Transverse colon (tissue), 4 donors: ENCODE measurements at regions not wholly inside any gene's neighbourhood (a gene's known extent, or its start where the extent isn't known, plus 50 kb on each side); places are given as distances from the start of the nearest gene placed in this dataset.

Experiments used
- DNase-seq: peaks from one replicate; pipeline ENCODE4 v3.0.0-alpha.2; 2019
- H3K27ac ChIP-seq, 4 donors: fragments of 200-600 bp; sonication (generic); 2 replicates each; pipeline ENCODE4 v1.5.1; 2016 to 2018; ENCODE audit warnings: inconsistent platforms in 4 of 4
- H3K27me3 ChIP-seq: fragments of 200-600 bp; sonication (generic); 2 replicates; pipeline ENCODE4 v1.5.1; 2017; ENCODE audit warnings: inconsistent platforms
- H3K36me3 ChIP-seq, 4 donors: fragments of 200-600 bp; sonication (generic); 2 replicates each; pipeline ENCODE4 v1.5.1; 2017 to 2019; ENCODE audit warnings: inconsistent platforms in 4 of 4
- H3K4me1 ChIP-seq, 4 donors: fragments of 200-600 bp; sonication (generic); 2 replicates each; pipeline ENCODE4 v1.5.1; 2017 to 2020; ENCODE audit warnings: inconsistent platforms in 4 of 4
- H3K4me3 ChIP-seq, 4 donors: fragments of 200-600 bp; sonication (generic); 1 replicate in 1 of 4; 2 replicates in 3 of 4; pipeline versions ENCODE4 v1.5.1 to v1.6.1; 2017 to 2019; ENCODE audit warnings: inconsistent platforms in 4 of 4
- H3K9me3 ChIP-seq, 2 donors: fragments of 200-600 bp; sonication (generic); 2 replicates each; pipeline ENCODE4 v1.5.1; 2017 to 2019; ENCODE audit warnings: inconsistent platforms in 2 of 2
- EP300 ChIP-seq: sonication (generic); formaldehyde crosslinking; IDR thresholded peaks from one replicate; pipeline ENCODE4 v1.6.1; 2017; ENCODE audit warnings: antibody characterized with exemption, low read depth
- POLR2A ChIP-seq: fragments of 450-650 bp; IDR thresholded peaks from one replicate; pipeline ENCODE4 v1.6.1; 2016; ENCODE audit warnings: antibody characterized with exemption, mild to moderate bottlenecking, moderate library complexity
- POLR2AphosphoS5 ChIP-seq, 3 donors: sonication (generic); formaldehyde crosslinking; IDR thresholded peaks; one replicate each; pipeline ENCODE4 v1.6.1; 2016; ENCODE audit warnings: antibody characterized with exemption in 3 of 3
- WGBS, 2 donors: methylation state at CpG; one replicate each; pipeline ENCODE4 v1.1.5; 2018; ENCODE audit warnings: low coverage in 1 of 2; 5-methylcytosine and 5-hydroxymethylcytosine counted together
- in situ Hi-C, 4 donors: fragments of 200-750 bp; cut with MboI; loops; one replicate each; pipeline versions ENCODE4 v1.15.0 to v1.15.1; 2017; ENCODE audit warnings: low sequenced_read_pairs in 3 of 4, low pct_ligation_motif_present in 1 of 4, low pct_unique_long_range_greater_than_20kb in 1 of 4
- intact Hi-C: fragments of 100-400 bp; cut with DNase I; formaldehyde crosslinking; loops from one replicate; pipeline ENCODE4 v1.15.1; 2023; ENCODE audit warnings: low total_unique reads
- TF ChIP-seq, protein P1 (sequence below), 5 experiments: fragments of 200-600 bp in 3 of 5; fragments of 450-650 bp in 2 of 5; sonication (generic) in 3 of 5; IDR thresholded peaks; 1 replicate in 2 of 5; 2 replicates in 3 of 5; pipeline ENCODE4 v1.5.1; 2016 to 2017; ENCODE audit warnings: antibody characterized with exemption in 5 of 5, inconsistent platforms in 3 of 5, mild to moderate bottlenecking in 2 of 5, moderate library complexity in 1 of 5

DNA sequence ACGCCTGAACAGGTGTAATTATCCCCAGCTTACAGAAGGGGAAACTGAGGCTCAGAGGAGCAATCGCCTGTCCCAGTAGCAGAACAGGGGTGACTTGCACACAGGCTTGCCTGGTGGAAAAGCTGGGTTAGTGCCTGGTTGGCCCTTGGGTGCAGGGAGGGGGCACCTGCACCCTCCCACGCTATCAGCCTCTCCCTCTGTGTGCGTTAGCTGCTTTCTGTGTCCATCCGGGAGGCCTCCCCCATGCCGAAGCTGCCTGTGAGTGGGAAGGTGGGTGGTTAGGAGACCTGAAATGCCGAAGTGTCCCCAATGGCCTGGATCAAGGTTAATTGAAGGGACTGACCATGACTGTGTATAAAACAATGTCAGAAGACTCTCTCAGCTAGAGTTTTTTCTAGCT lies 295.0 kb downstream of the ZNF536 start:
- in situ Hi-C loops (loop anchor here in 3 of 4 donors (10.0 to 25.0 kb wide), 3 partner anchors 905 to 1558 kb away; no protein-coding TSS in a partner anchor), intact Hi-C loops (no loop called here)
- Histone ChIP-seq H3K9me3 (no peaks in the 10 kb centered on the region), H3K36me3 (no peaks in the 10 kb centered on the region), H3K4me1 (peaks cover 0 to 14% (median 0%) of the 10 kb centered on the region in 4 donors), H3K27ac (no peak overlapping the region), H3K27me3 (peaks cover 22% of the 10 kb centered on the region), H3K4me3 (no peak overlapping the region)
- DNase-seq: no peak
- TF ChIP-seq, protein P1, sequence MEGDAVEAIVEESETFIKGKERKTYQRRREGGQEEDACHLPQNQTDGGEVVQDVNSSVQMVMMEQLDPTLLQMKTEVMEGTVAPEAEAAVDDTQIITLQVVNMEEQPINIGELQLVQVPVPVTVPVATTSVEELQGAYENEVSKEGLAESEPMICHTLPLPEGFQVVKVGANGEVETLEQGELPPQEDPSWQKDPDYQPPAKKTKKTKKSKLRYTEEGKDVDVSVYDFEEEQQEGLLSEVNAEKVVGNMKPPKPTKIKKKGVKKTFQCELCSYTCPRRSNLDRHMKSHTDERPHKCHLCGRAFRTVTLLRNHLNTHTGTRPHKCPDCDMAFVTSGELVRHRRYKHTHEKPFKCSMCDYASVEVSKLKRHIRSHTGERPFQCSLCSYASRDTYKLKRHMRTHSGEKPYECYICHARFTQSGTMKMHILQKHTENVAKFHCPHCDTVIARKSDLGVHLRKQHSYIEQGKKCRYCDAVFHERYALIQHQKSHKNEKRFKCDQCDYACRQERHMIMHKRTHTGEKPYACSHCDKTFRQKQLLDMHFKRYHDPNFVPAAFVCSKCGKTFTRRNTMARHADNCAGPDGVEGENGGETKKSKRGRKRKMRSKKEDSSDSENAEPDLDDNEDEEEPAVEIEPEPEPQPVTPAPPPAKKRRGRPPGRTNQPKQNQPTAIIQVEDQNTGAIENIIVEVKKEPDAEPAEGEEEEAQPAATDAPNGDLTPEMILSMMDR (IDR thresholded peaks at IDR 0.05): no peak
- no peak for TF ChIP-seq POLR2AphosphoS5 (IDR thresholded peaks at IDR 0.05)
- TF ChIP-seq POLR2A: no peak
- TF ChIP-seq EP300: no peak
- 80% methylated on average over 7 of the region's 7 CpGs; no CpG with 5 or more reads in 1 of the 2 donors for WGBS, 2 donors

DNA sequence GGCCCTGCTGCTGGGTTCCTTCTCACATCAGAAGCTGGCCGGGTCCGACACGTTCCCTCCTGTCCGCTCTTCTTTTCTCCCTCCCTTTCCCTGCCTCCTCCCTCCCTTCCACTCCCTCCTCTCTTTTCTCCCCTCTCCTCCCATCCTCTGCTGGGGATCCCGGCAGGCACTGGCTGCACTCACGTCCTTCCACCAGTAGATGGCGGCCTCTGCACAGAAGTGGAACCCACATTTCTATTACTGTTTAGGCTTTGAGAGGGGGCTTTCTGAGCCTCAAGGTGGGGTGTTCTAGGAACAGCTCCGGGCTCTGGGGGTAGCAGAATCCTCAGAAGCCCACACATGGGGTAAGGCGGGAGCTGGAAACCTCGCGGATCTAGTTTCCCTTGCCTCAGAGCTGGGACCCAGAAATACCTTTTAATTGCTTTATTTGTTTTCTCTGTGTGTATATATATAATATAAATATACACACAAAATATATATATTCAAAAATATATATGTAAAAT lies 294.2 kb downstream of the ZNF536 start:
- H3K36me3 ChIP-seq: no peaks in the 10 kb centered on the region
- 3 to 13% methylated on average over 5 to 11 of the region's 11 CpGs for WGBS, 2 donors
- in situ Hi-C loops (loop anchor here in 3 of 4 donors (10.0 to 25.0 kb wide), 3 partner anchors 904 to 1558 kb away; no protein-coding TSS in a partner anchor), intact Hi-C loops (no loop called here)
- H3K27ac ChIP-seq: no peak overlapping the region
- no peaks in the 10 kb centered on the region for H3K9me3 ChIP-seq
- TF ChIP-seq POLR2AphosphoS5 (IDR thresholded peaks at IDR 0.05): no peak
- TF ChIP-seq, protein P1 (IDR thresholded peaks at IDR 0.05): peak; percentile 64 to 89 (median 87)
- peak; percentile 46 for DNase-seq
- H3K4me3 ChIP-seq: no peak overlapping the region
- peaks cover 0 to 11% (median 0%) of the 10 kb centered on the region in 4 donors for H3K4me1 ChIP-seq
- peaks cover 22% of the 10 kb centered on the region for H3K27me3 ChIP-seq

GRCh38 chr19:30665449-30665848 lies 293.3 kb downstream of the ZNF536 start:
- H3K27ac ChIP-seq: no peak overlapping the region
- no peaks in the 10 kb centered on the region for H3K36me3 ChIP-seq
- in situ Hi-C loops: loop anchor here in 3 of 4 donors (10.0 to 25.0 kb wide), 3 partner anchors 903 to 1559 kb away; no protein-coding TSS in a partner anchor
- TF ChIP-seq POLR2AphosphoS5 (IDR thresholded peaks at IDR 0.05): no peak
- TF ChIP-seq POLR2A: no peak
- TF ChIP-seq, protein P1 (IDR thresholded peaks at IDR 0.05): no peak
- TF ChIP-seq EP300: no peak
- 59% methylated on average over 3 of the region's 3 CpGs; no CpG with 5 or more reads in 1 of the 2 donors for WGBS, 2 donors
- peaks cover 0 to 10% (median 0%) of the 10 kb centered on the region in 4 donors for H3K4me1 ChIP-seq
- no peak for DNase-seq
- H3K9me3 ChIP-seq: no peaks in the 10 kb centered on the region
- H3K27me3 ChIP-seq: peaks cover 22% of the 10 kb centered on the region
- no peak overlapping the region for H3K4me3 ChIP-seq
- intact Hi-C loops: no loop called here

GRCh38 chr19:30663611-30664174 lies 291.5 kb downstream of the ZNF536 start:
- no peak overlapping the region for H3K4me3 ChIP-seq
- no peak for DNase-seq
- intact Hi-C loops: no loop called here
- TF ChIP-seq, protein P1 (IDR thresholded peaks at IDR 0.05): no peak
- TF ChIP-seq POLR2A: no peak
- no peak for TF ChIP-seq EP300
- no peak for TF ChIP-seq POLR2AphosphoS5 (IDR thresholded peaks at IDR 0.05)
- H3K36me3 ChIP-seq: no peaks in the 10 kb centered on the region
- H3K27me3 ChIP-seq: peaks cover 16% of the 10 kb centered on the region
- peaks cover 0 to 10% (median 0%) of the 10 kb centered on the region in 4 donors for H3K4me1 ChIP-seq
- 24 to 51% methylated on average over 2 of the region's 2 CpGs for WGBS, 2 donors
- no peak overlapping the region for H3K27ac ChIP-seq
- in situ Hi-C loops: loop anchor here in 3 of 4 donors (10.0 to 25.0 kb wide), 3 partner anchors 901 to 1561 kb away; no protein-coding TSS in a partner anchor
- H3K9me3 ChIP-seq: no peaks in the 10 kb centered on the region
